B cell (primary cell): ENCODE measurements at regions not wholly inside any gene's neighbourhood (a gene's known extent, or its start where the extent isn't known, plus 50 kb on each side); places are given as distances from the start of the nearest gene placed in this dataset.

Experiments
- ATAC-seq: fragments of 200-7000 bp; cut with Tn5 transposase; one replicate; pipeline ENCODE4 v1.10.0; 2021; ENCODE audit warnings: low read depth, mild to moderate bottlenecking, moderate number of reproducible peaks, moderate library complexity
- CTCF ChIA-PET: fragments of 350-600 bp; sonication (Branson Sonifier 250); formaldehyde crosslinking; loops from one replicate; lab custom pipeline; 2021; ENCODE audit warnings: antibody characterized with exemption, inconsistent platforms; lab: Charles Lee
- POLR2A ChIA-PET: fragments of 350-600 bp; sonication (Branson Sonifier 250); formaldehyde crosslinking; loops from one replicate; lab custom pipeline; 2021; ENCODE audit warnings: antibody characterized with exemption; lab: Charles Lee
- DNase-seq: peaks from one replicate; pipeline ENCODE4 v3.0.0; 2013
- H2AFZ ChIP-seq: 2 replicates; pipeline ENCODE4 v1.6.1; 2012; ENCODE audit warnings: mild to moderate bottlenecking, low read depth, low read length; ENCODE audit not compliant: insufficient read depth, poor library complexity, severe bottlenecking
- H3K27ac ChIP-seq, 2 donors: 1 replicate in 1 of 2; 2 replicates in 1 of 2; pipeline ENCODE4 v1.5.1; 2012 to 2013; ENCODE audit warnings: low read length in 2 of 2, mild to moderate bottlenecking in 2 of 2, moderate library complexity in 1 of 2
- H3K27me3 ChIP-seq, 4 experiments: fragments of 200-600 bp in 1 of 4; sonication (generic) in 1 of 4; replicated peaks in 1 of 4; 1 replicate in 2 of 4; 2 replicates in 2 of 4; pipeline versions ENCODE4 v1.6.1 to v1.7.0; 2013 to 2016; ENCODE audit warnings: low read length in 3 of 4, mild to moderate bottlenecking in 2 of 4, mixed read lengths in 1 of 4, moderate library complexity in 1 of 4; ENCODE audit not compliant: insufficient read depth in 4 of 4, control insufficient read depth in 3 of 4; ENCODE audit errors: control extremely low read depth in 1 of 4
- H3K36me3 ChIP-seq, 2 experiments: replicated peaks in 1 of 2; 1 replicate in 1 of 2; 2 replicates in 1 of 2; pipeline versions ENCODE4 v1.6.1 to v1.7.1; 2013; ENCODE audit warnings: low read length in 1 of 2; ENCODE audit not compliant: insufficient read depth in 2 of 2, control insufficient read depth in 1 of 2; ENCODE audit errors: control extremely low read depth in 1 of 2, extremely low read depth in 1 of 2
- H3K4me1 ChIP-seq, 2 donors: fragments of 200-600 bp in 1 of 2; sonication (generic) in 1 of 2; 1 replicate in 1 of 2; 2 replicates in 1 of 2; pipeline versions ENCODE4 v1.5.1 to v1.6.1; 2013 to 2017; ENCODE audit warnings: low read length in 2 of 2; ENCODE audit not compliant: control insufficient read depth in 2 of 2, insufficient read depth in 2 of 2
- H3K4me2 ChIP-seq: replicated peaks from 2 replicates; pipeline ENCODE3; 2012; ENCODE audit warnings: mild to moderate bottlenecking, low read depth, low read length; ENCODE audit not compliant: poor library complexity, severe bottlenecking
- H3K4me3 ChIP-seq, 5 experiments: fragments of 200-600 bp in 1 of 5; sonication (generic) in 1 of 5; 1 replicate in 3 of 5; 2 replicates in 2 of 5; pipeline versions ENCODE4 v1.5.1 to v1.7.0; 2011 to 2016; ENCODE audit warnings: low read length in 4 of 5, mild to moderate bottlenecking in 4 of 5, low read depth in 2 of 5, control low read depth in 1 of 5, moderate library complexity in 1 of 5; ENCODE audit not compliant: insufficient read depth in 1 of 5; ENCODE audit errors: control extremely low read depth in 1 of 5, extremely low read depth in 1 of 5
- H3K79me2 ChIP-seq: fragments of 200-600 bp; sonication (generic); one replicate; pipeline ENCODE4 v1.6.0; 2016; ENCODE audit warnings: low read length; ENCODE audit not compliant: control insufficient read depth, insufficient read depth
- H3K9ac ChIP-seq: fragments of 200-600 bp; sonication (generic); 2 replicates; pipeline ENCODE4 v1.6.1; 2017; ENCODE audit warnings: mild to moderate bottlenecking, low read length, moderate library complexity
- H3K9me3 ChIP-seq, 3 donors: one replicate each; pipeline versions ENCODE4 v1.6.1 to v1.7.1; 2013; ENCODE audit warnings: low read length in 2 of 3; ENCODE audit not compliant: control insufficient read depth in 2 of 3, insufficient read depth in 1 of 3; ENCODE audit errors: control extremely low read depth in 1 of 3
- H4K20me1 ChIP-seq: 2 replicates; pipeline ENCODE4 v1.6.0; 2012; ENCODE audit warnings: mild to moderate bottlenecking, low read length; ENCODE audit not compliant: insufficient read depth, control insufficient read depth, poor library complexity, severe bottlenecking
- H3K27ac Mint-ChIP-seq: one replicate; pipeline ENCODE4 v1.8.0; 2021; ENCODE audit warnings: mixed read lengths
- H3K27me3 Mint-ChIP-seq: one replicate; pipeline ENCODE4 v1.8.0; 2021; ENCODE audit warnings: mixed read lengths
- H3K4me1 Mint-ChIP-seq: one replicate; pipeline ENCODE4 v1.8.0; 2021; ENCODE audit warnings: mixed read lengths
- H3K4me3 Mint-ChIP-seq: one replicate; pipeline ENCODE4 v1.8.0; 2021; ENCODE audit warnings: mixed read lengths
- H3K9me3 Mint-ChIP-seq: one replicate; pipeline ENCODE4 v1.8.0; 2022; ENCODE audit warnings: mixed read lengths; ENCODE audit not compliant: insufficient read depth
- CTCF ChIP-seq: fragments of 200-600 bp; IDR thresholded peaks from one replicate; pipeline ENCODE4 v1.8.0; 2022; ENCODE audit warnings: antibody characterized with exemption, mild to moderate bottlenecking
- EZH2 ChIP-seq: IDR thresholded peaks from 2 replicates; pipeline ENCODE4 v1.6.1; 2012; ENCODE audit warnings: borderline replicate concordance, low read depth, mild to moderate bottlenecking, moderate library complexity, low read length; ENCODE audit not compliant: insufficient read depth, poor library complexity, severe bottlenecking
- WGBS: methylation state at CpG from one replicate; pipeline ENCODE4 v1.1.5; 2013; ENCODE audit warnings: missing lambda C conversion rate; ENCODE audit not compliant: insufficient coverage; 5-methylcytosine and 5-hydroxymethylcytosine counted together
- intact Hi-C: fragments of 100-400 bp; cut with micrococcal nuclease; formaldehyde crosslinking; loops from one replicate; pipeline ENCODE4 v1.10.0; 2022

- DNase-seq (no peak), ATAC-seq (no peak)
- H3K4me2 ChIP-seq, result no peak overlapping the region
- no peak overlapping the region for H2AFZ ChIP-seq
- no peak for TF ChIP-seq EZH2
- TF ChIP-seq CTCF, result no peak
- CTCF ChIA-PET, result no interaction called here
- H3K4me1 ChIP-seq, result no peaks in the 10 kb centered on the region
- H3K27me3 ChIP-seq, result no peaks in the 10 kb centered on the region
- no peak overlapping the region for H3K9ac ChIP-seq
- peaks cover 3% of the 10 kb centered on the region for H3K9me3 Mint-ChIP-seq
- H3K9me3 ChIP-seq, result peaks cover 0 to 14% (median 4%) of the 10 kb centered on the region in 3 donors
- intact Hi-C loops, result no loop called here
- H3K27ac Mint-ChIP-seq, result no peak overlapping the region
- no peaks in the 10 kb centered on the region for H3K36me3 ChIP-seq
- no peak overlapping the region for H3K27ac ChIP-seq
- POLR2A ChIA-PET, result no interaction called here
- no peaks in the 10 kb centered on the region for H3K4me1 Mint-ChIP-seq
- H4K20me1 ChIP-seq, result no peaks in the 10 kb centered on the region
- no peaks in the 10 kb centered on the region for H3K27me3 Mint-ChIP-seq
- no peak overlapping the region for H3K4me3 ChIP-seq
- no peaks in the 10 kb centered on the region for H3K79me2 ChIP-seq
- no peak overlapping the region for H3K4me3 Mint-ChIP-seq
- WGBS, result 88% methylated on average over 5 of the region's 7 CpGs
Measured at GRCh38 chr9:118364266-118365106, 660.3 kb downstream of the TLR4 start.

GRCh38 chr9:118366228-118366627 is 662.0 kb downstream of the TLR4 start:
- Histone ChIP-seq H3K27ac (no peak overlapping the region), H3K79me2 (no peaks in the 10 kb centered on the region), H3K27me3 (no peaks in the 10 kb centered on the region), H3K4me2 (no peak overlapping the region), H4K20me1 (no peaks in the 10 kb centered on the region), H3K36me3 (no peaks in the 10 kb centered on the region), H3K4me3 (no peak overlapping the region), H3K4me1 (no peaks in the 10 kb centered on the region), H3K9ac (no peak overlapping the region), H3K9me3 (peaks cover 0 to 14% (median 4%) of the 10 kb centered on the region in 3 donors), H2AFZ (no peak overlapping the region)
- DNase-seq (no peak), ATAC-seq (no peak)
- H3K27ac Mint-ChIP-seq, result no peak overlapping the region
- ChIA-PET POLR2A (no interaction called here), CTCF (no interaction called here)
- intact Hi-C loops, result no loop called here
- WGBS, result 80% methylated on average over 2 of the region's 2 CpGs
- H3K4me3 Mint-ChIP-seq, result no peak overlapping the region
- no peak for TF ChIP-seq CTCF
- no peak for TF ChIP-seq EZH2
- H3K9me3 Mint-ChIP-seq, result no peaks in the 10 kb centered on the region
- no peaks in the 10 kb centered on the region for H3K27me3 Mint-ChIP-seq
- H3K4me1 Mint-ChIP-seq, result no peaks in the 10 kb centered on the region
